CD4-positive, alpha-beta T cell treated with Interleukin-21 for 1 hour (primary cell): ENCODE measurements at regions not wholly inside any gene's neighbourhood (a gene's known extent, or its start where the extent isn't known, plus 50 kb on each side); places are given as distances from the start of the nearest gene placed in this dataset.

Experiments used
- DNase-seq: peaks from one replicate; pipeline ENCODE4 v3.0.0-alpha.2; 2020

GRCh38 chr13:31614073-31614472 lies 125.3 kb upstream of the RXFP2 start:
- DNase-seq, result no peak

GRCh38 chr13:31614704-31615103 lies 124.6 kb upstream of the RXFP2 start:
- no peak for DNase-seq

GRCh38 chr13:31625115-31625514 lies 114.2 kb upstream of the RXFP2 start:
- DNase-seq, result no peak

GRCh38 chr13:31627097-31627845 lies 112.1 kb upstream of the RXFP2 start:
- DNase-seq, result no peak

- DNase-seq, result no peak
Observed at GRCh38 chr13:31629085-31629780, 110.1 kb upstream of the RXFP2 start.

- DNase-seq, result no peak
Observed at GRCh38 chr13:31631071-31631470, 108.3 kb upstream of the RXFP2 start.

- DNase-seq, result no peak
Observed at GRCh38 chr13:31631746-31632145, 107.6 kb upstream of the RXFP2 start.

GRCh38 chr13:31638577-31638976 lies 100.7 kb upstream of the RXFP2 start:
- no peak for DNase-seq

GRCh38 chr13:31639443-31640163 lies 99.7 kb upstream of the RXFP2 start:
- DNase-seq, result no peak

GRCh38 chr13:31649766-31650165 lies 89.6 kb upstream of the RXFP2 start:
- no peak for DNase-seq

GRCh38 chr13:31653730-31654129 lies 85.6 kb upstream of the RXFP2 start:
- DNase-seq, result no peak

- DNase-seq, result no peak
Observed at GRCh38 chr13:31663880-31664585, 75.3 kb upstream of the RXFP2 start.

- DNase-seq, result no peak
Observed at GRCh38 chr13:31670831-31671617, 68.3 kb upstream of the RXFP2 start.

GRCh38 chr13:31674051-31674450 lies 65.3 kb upstream of the RXFP2 start:
- DNase-seq, result no peak

- no peak for DNase-seq
Observed at GRCh38 chr13:31675440-31675953, 63.8 kb upstream of the RXFP2 start.

GRCh38 chr13:31681133-31681532 lies 58.2 kb upstream of the RXFP2 start:
- DNase-seq, result no peak

- no peak for DNase-seq
Observed at GRCh38 chr13:31684466-31684865, 54.9 kb upstream of the RXFP2 start.

- no peak for DNase-seq
Observed at GRCh38 chr13:31686670-31687425, 52.5 kb upstream of the RXFP2 start.
